Mesendoderm (in vitro differentiated cells): ENCODE measurements at regions not wholly inside any gene's neighbourhood (a gene's known extent, or its start where the extent isn't known, plus 50 kb on each side); places are given as distances from the start of the nearest gene placed in this dataset.

Experiments used
- DNase-seq: peaks from one replicate; pipeline ENCODE4 v3.0.0; 2013
- H2AK5ac ChIP-seq: 2 replicates; pipeline ENCODE4 v1.6.1; 2013; ENCODE audit warnings: low read length, inconsistent platforms
- H2BK120ac ChIP-seq: 2 replicates; pipeline ENCODE4 v1.6.1; 2013; ENCODE audit warnings: low read depth, mild to moderate bottlenecking, low read length, moderate library complexity, mixed read lengths
- H2BK15ac ChIP-seq: replicated peaks from 2 replicates; pipeline ENCODE4 v1.6.1; 2013; ENCODE audit warnings: low read depth, mild to moderate bottlenecking, moderate library complexity
- H2BK5ac ChIP-seq: 2 replicates; pipeline ENCODE4 v1.6.1; 2013; ENCODE audit warnings: low read length, inconsistent platforms
- H3K18ac ChIP-seq: 2 replicates; pipeline ENCODE4 v1.6.1; 2013; ENCODE audit warnings: mild to moderate bottlenecking, low read length, mixed read lengths
- H3K23ac ChIP-seq: one replicate; pipeline ENCODE4 v1.6.1; 2013; ENCODE audit warnings: low read length
- H3K27ac ChIP-seq: 2 replicates; pipeline ENCODE4 v1.5.1; 2013; ENCODE audit warnings: low read depth, mild to moderate bottlenecking, inconsistent platforms, low read length, moderate library complexity
- H3K27me3 ChIP-seq: 2 replicates; pipeline ENCODE4 v1.6.1; 2013; ENCODE audit warnings: low read length, control low read depth, mild to moderate bottlenecking, inconsistent platforms; ENCODE audit not compliant: insufficient read depth, poor library complexity
- H3K36me3 ChIP-seq: 2 replicates; pipeline ENCODE4 v1.6.1; 2013; ENCODE audit warnings: low read length, inconsistent platforms; ENCODE audit not compliant: control insufficient read depth, insufficient read depth
- H3K4ac ChIP-seq: one replicate; pipeline ENCODE4 v1.6.1; 2013; ENCODE audit warnings: low read depth, mild to moderate bottlenecking, low read length, moderate library complexity
- H3K4me1 ChIP-seq: 2 replicates; pipeline ENCODE4 v1.6.1; 2013; ENCODE audit warnings: low read depth, low read length, inconsistent platforms; ENCODE audit not compliant: control insufficient read depth
- H3K4me2 ChIP-seq: 2 replicates; pipeline ENCODE4 v1.6.1; 2013; ENCODE audit warnings: low read length
- H3K4me3 ChIP-seq: 2 replicates; pipeline ENCODE4 v1.5.1; 2013; ENCODE audit warnings: mild to moderate bottlenecking, low read length
- H3K56ac ChIP-seq: one replicate; pipeline ENCODE4 v1.6.1; 2013; ENCODE audit warnings: low read length
- H3K79me1 ChIP-seq: 2 replicates; pipeline ENCODE4 v1.6.1; 2013; ENCODE audit warnings: low read length, inconsistent platforms
- H3K79me2 ChIP-seq: 2 replicates; pipeline ENCODE4 v1.6.1; 2013; ENCODE audit warnings: mild to moderate bottlenecking, low read length; ENCODE audit not compliant: control insufficient read depth, insufficient read depth
- H3K9ac ChIP-seq: 2 replicates; pipeline ENCODE4 v1.6.1; 2013; ENCODE audit warnings: low read length, inconsistent platforms
- H4K5ac ChIP-seq: one replicate; pipeline ENCODE4 v1.6.1; 2013; ENCODE audit warnings: low read length
- H4K8ac ChIP-seq: one replicate; pipeline ENCODE4 v1.6.1; 2013; ENCODE audit warnings: low read depth, mild to moderate bottlenecking, control low read depth, low read length, moderate library complexity
- WGBS: extraction: QIAGEN DNeasy Blood & Tissue Kit; methylation state at CpG from one replicate; pipeline ENCODE4 v1.1.7; 2013; ENCODE audit warnings: low lambda C conversion rate, missing lambda C conversion rate; ENCODE audit not compliant: insufficient coverage; ENCODE audit errors: extremely low coverage; 5-methylcytosine and 5-hydroxymethylcytosine counted together

- no peak overlapping the region for H3K4me3 ChIP-seq
- H3K4me1 ChIP-seq = no peaks in the 10 kb centered on the region
- no peak for DNase-seq
- no peak overlapping the region for H3K4me2 ChIP-seq
- WGBS = no CpG with 5 or more reads among the region's 5 CpGs
- no peak overlapping the region for H3K56ac ChIP-seq
- no peaks in the 10 kb centered on the region for H3K36me3 ChIP-seq
- H3K18ac ChIP-seq = no peak overlapping the region
- no peak overlapping the region for H3K4ac ChIP-seq
- no peak overlapping the region for H3K9ac ChIP-seq
- no peaks in the 10 kb centered on the region for H3K79me2 ChIP-seq
- H3K27me3 ChIP-seq = no peaks in the 10 kb centered on the region
- no peaks in the 10 kb centered on the region for H3K79me1 ChIP-seq
- no peak overlapping the region for H4K8ac ChIP-seq
- no peak overlapping the region for H3K27ac ChIP-seq
- no peak overlapping the region for H2BK15ac ChIP-seq
- H2AK5ac ChIP-seq = no peak overlapping the region
- no peak overlapping the region for H3K23ac ChIP-seq
- no peak overlapping the region for H2BK120ac ChIP-seq
- H4K5ac ChIP-seq = no peak overlapping the region
- H2BK5ac ChIP-seq = no peak overlapping the region
Observed at GRCh38 chr9:73689051-73689870, 537.6 kb downstream of the ANXA1 start.

DNA sequence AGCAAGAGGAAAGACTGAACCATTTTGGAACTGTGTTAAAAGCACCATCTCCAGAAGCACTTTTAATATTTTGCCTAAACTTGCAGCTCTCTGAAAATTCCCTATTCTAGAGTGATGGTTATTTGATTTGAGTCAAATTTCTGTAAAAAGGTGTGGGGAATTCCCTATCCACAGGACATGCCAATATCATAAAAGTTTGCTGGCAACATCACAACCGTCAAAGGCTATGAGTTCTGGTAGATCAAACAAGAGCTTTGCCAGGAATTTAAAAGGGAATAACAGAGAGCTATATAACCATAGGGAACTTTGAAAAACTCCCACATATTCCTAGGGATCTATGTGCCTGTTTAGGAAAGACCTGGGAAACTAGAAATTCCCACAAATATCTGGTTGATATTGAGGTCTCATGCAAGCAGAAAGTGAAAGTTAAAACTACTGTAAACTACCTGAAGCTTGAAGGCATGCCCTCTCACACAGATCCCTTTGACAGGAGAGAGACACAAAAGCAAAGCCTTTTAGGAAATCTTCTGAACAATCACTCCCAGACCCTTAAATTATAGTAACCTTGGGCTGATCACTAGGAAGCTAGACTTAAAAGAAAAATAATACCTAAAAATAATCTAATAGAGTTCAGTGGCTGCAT is 549.9 kb downstream of the ANXA1 start:
- H3K79me2 ChIP-seq = no peaks in the 10 kb centered on the region
- no peak overlapping the region for H3K9ac ChIP-seq
- no peak overlapping the region for H3K4me3 ChIP-seq
- H3K4me1 ChIP-seq = no peaks in the 10 kb centered on the region
- no peaks in the 10 kb centered on the region for H3K27me3 ChIP-seq
- no CpG with 5 or more reads among the region's 1 CpG for WGBS
- H3K18ac ChIP-seq = no peak overlapping the region
- no peak overlapping the region for H4K5ac ChIP-seq
- no peak overlapping the region for H3K23ac ChIP-seq
- H3K56ac ChIP-seq = no peak overlapping the region
- no peak overlapping the region for H2BK15ac ChIP-seq
- H3K27ac ChIP-seq = no peak overlapping the region
- no peak overlapping the region for H4K8ac ChIP-seq
- no peaks in the 10 kb centered on the region for H3K79me1 ChIP-seq
- no peak overlapping the region for H2BK120ac ChIP-seq
- H2AK5ac ChIP-seq = no peak overlapping the region
- H3K36me3 ChIP-seq = no peaks in the 10 kb centered on the region
- no peak for DNase-seq
- H3K4ac ChIP-seq = no peak overlapping the region
- H3K4me2 ChIP-seq = no peak overlapping the region
- H2BK5ac ChIP-seq = no peak overlapping the region

- Histone ChIP-seq H2BK120ac (no peak overlapping the region), H3K27ac (no peak overlapping the region), H3K36me3 (no peaks in the 10 kb centered on the region), H2BK5ac (no peak overlapping the region), H3K9ac (no peak overlapping the region), H3K4me2 (no peak overlapping the region), H3K18ac (no peak overlapping the region), H3K79me1 (no peaks in the 10 kb centered on the region), H2BK15ac (no peak overlapping the region), H4K8ac (no peak overlapping the region), H4K5ac (no peak overlapping the region), H3K4me3 (no peak overlapping the region), H3K4me1 (no peaks in the 10 kb centered on the region), H3K56ac (no peak overlapping the region), H3K23ac (no peak overlapping the region), H2AK5ac (no peak overlapping the region), H3K4ac (no peak overlapping the region), H3K27me3 (no peaks in the 10 kb centered on the region), H3K79me2 (no peaks in the 10 kb centered on the region)
- DNase-seq = no peak
- WGBS = no CpG with 5 or more reads among the region's 1 CpG
Observed at GRCh38 chr9:73714294-73714693, 562.6 kb downstream of the ANXA1 start.

- Histone ChIP-seq H2BK15ac (no peak overlapping the region), H3K23ac (no peak overlapping the region), H3K56ac (no peak overlapping the region), H3K27me3 (no peaks in the 10 kb centered on the region), H3K4ac (no peak overlapping the region), H3K27ac (no peak overlapping the region), H2BK120ac (no peak overlapping the region), H4K8ac (no peak overlapping the region), H3K79me2 (no peaks in the 10 kb centered on the region), H2AK5ac (no peak overlapping the region), H3K36me3 (no peaks in the 10 kb centered on the region), H3K4me3 (no peak overlapping the region), H2BK5ac (no peak overlapping the region), H3K4me1 (no peaks in the 10 kb centered on the region), H3K18ac (no peak overlapping the region), H3K9ac (no peak overlapping the region), H4K5ac (no peak overlapping the region), H3K4me2 (no peak overlapping the region), H3K79me1 (no peaks in the 10 kb centered on the region)
- WGBS = 100% methylated on average over 2 of the region's 3 CpGs
- no peak for DNase-seq
Observed at GRCh38 chr9:73715591-73715990, 563.9 kb downstream of the ANXA1 start.

DNA sequence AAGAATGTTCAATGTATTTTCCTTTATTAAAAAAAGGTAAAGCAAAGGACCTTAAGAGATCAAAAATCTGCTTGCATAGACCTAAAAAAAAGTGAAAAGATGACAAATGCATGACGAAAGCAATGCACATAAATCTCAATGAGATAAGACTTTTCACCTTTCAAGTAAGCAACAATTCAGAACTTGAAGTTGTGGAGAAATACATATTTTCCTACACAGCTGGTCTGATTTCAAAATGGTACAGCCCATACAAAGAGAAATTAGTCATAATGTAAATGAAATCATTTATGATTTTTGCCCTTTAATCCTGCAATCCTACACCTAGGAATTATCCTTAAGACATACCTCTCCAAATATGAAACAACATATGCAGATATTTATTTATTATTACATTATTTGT is 568.0 kb downstream of the ANXA1 start:
- Histone ChIP-seq H3K4ac (no peak overlapping the region), H2BK15ac (no peak overlapping the region), H3K4me2 (no peak overlapping the region), H4K5ac (no peak overlapping the region), H3K79me2 (no peaks in the 10 kb centered on the region), H3K36me3 (no peaks in the 10 kb centered on the region), H3K4me3 (no peak overlapping the region), H4K8ac (no peak overlapping the region), H3K27ac (no peak overlapping the region), H3K18ac (no peak overlapping the region), H3K79me1 (no peaks in the 10 kb centered on the region), H2BK5ac (no peak overlapping the region), H3K56ac (no peak overlapping the region), H3K27me3 (no peaks in the 10 kb centered on the region), H3K9ac (no peak overlapping the region), H2AK5ac (no peak overlapping the region), H3K4me1 (no peaks in the 10 kb centered on the region), H2BK120ac (no peak overlapping the region), H3K23ac (no peak overlapping the region)
- DNase-seq = no peak
- no CpG with 5 or more reads among the region's 1 CpG for WGBS
